Ramos (cell line): ENCODE measurements at regions not wholly inside any gene's neighbourhood (a gene's known extent, or its start where the extent isn't known, plus 50 kb on each side); places are given as distances from the start of the nearest gene placed in this dataset.
"Not testable (repeated sequence)": the region's sequence is repeated elsewhere in the genome, so short reads cannot be mapped to it uniquely, and the experiment has no call there.

ENCODE experiments used
- in situ Hi-C: fragments of 300-500 bp; cut with MboI; formaldehyde crosslinking; loops from one replicate; pipeline ENCODE4 v1.14.3; 2022; ENCODE audit warnings: low sequenced_read_pairs; ENCODE audit not compliant: unreplicated experiment

GRCh38 chr15:81660976-81661375, 287.0 kb upstream of the TMC3 start:
- in situ Hi-C loops: no loop called here

GRCh38 chr15:81653259-81653658, 279.2 kb upstream of the TMC3 start:
- in situ Hi-C loops: no loop called here

DNA sequence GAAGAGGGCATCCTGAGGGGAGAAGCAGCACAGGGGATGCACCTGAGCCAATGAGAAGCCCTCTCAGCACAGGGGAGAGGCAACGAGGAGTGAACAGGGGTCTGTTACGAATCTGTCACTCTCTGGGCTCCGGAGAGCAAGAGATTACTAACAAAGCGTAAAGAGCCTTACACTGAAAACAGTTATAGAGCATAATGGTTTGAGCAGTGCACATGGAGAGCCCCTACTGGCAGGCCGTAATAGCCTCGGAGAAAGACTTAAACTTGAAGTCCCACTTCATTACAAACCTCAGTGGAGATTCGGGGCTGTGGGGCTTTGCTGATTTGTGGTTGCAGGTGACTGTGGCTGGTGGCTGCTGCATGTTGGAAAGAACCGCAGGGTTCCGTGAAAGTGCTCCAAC, 271.5 kb upstream of the TMC3 start:
- in situ Hi-C loops: no loop called here

GRCh38 chr15:81643771-81644170, 269.8 kb upstream of the TMC3 start:
- in situ Hi-C loops: no loop called here

DNA sequence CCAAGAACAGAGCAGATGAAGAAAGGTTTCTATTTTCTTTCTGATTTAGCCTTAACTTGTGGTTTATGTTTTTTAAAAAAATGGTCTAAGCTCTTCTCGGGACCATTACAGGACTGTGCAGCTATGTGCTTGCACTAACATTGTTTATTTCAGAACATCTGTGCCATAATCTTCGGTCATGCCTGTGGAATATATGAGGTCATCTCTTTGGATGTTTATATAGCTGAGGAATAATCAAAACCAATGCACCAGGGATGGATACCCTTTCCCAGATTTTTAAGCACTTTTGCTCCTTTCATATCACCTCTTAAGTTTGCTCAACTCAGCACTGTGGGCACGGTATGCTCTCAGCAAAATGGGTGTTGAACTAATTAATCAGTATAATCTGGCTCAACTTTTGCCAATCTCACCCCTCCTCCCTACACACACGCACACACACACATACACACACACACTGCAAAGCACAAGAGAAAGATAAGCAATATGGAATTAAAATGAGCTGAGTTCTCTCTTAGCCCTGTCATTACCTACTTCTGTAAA, 268.5 kb upstream of the TMC3 start:
- in situ Hi-C loops: no loop called here

DNA sequence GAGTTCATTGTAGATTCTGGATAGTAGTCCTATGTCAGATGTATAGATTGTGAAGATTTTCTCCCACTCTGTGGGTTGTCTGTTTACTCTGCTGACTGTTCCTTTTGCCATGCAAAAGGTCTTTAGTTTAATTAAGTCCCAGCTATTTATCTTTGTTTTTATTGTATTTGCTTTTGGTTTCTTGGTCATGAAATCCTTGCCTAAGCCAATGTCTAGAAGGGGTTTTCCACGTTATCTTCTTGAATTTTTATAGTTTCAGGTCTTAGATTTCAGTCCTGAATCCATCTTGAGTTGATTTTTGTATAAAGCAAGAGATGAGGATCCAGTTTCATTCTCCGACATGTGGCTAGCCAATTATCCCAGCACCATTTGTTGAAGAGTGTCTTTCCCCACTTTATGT, 262.1 kb upstream of the TMC3 start:
- in situ Hi-C loops: not testable (repeated sequence)

- in situ Hi-C loops: no loop called here
Measured at GRCh38 chr15:81633889-81634288, 259.9 kb upstream of the TMC3 start.

GRCh38 chr15:81625896-81626295, 251.9 kb upstream of the TMC3 start:
- in situ Hi-C loops: no loop called here

DNA sequence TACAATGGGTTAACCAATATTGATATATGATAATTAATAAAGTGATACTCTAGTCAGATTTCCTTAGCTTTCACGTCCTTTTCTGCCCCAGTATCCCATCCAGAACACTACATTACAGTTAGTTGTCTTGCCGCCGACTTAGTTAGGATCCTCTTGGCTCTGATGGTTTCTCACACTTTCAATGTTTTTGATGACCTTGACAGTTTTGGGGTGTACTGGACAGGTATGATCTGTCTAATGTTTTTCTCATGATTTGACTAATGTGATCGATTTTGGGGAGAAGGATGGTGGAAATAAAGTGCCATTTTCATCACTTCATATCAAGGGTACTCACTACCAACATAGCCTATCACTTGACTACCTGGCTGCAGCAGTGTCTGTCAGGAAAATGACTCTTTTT, 245.0 kb upstream of the TMC3 start:
- in situ Hi-C loops: no loop called here

GRCh38 chr15:81612631-81613030, 238.6 kb upstream of the TMC3 start:
- in situ Hi-C loops: no loop called here

- in situ Hi-C loops: no loop called here
Measured at GRCh38 chr15:81611679-81612078, 237.7 kb upstream of the TMC3 start.

- in situ Hi-C loops: no loop called here
Measured at GRCh38 chr15:81608309-81608829, 234.4 kb upstream of the TMC3 start.

DNA sequence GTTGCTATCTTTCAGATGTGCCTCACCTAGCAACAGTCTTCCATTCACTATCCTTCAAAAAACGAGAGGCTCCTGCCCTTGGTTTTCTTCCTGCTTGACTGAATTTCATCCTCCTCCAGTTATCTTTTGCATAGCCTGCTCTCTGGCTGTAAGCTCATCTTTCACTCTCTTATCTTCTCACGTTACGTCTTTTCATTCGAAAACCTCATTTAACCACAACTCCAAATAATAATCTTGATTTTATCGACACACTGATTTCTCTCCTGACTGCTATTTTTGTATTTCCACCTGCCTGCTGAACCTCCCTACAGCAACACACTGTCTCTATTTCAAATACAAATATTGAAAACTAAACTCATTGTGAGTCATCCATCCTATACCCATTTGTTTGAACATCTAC, 230.7 kb upstream of the TMC3 start:
- in situ Hi-C loops: no loop called here

DNA sequence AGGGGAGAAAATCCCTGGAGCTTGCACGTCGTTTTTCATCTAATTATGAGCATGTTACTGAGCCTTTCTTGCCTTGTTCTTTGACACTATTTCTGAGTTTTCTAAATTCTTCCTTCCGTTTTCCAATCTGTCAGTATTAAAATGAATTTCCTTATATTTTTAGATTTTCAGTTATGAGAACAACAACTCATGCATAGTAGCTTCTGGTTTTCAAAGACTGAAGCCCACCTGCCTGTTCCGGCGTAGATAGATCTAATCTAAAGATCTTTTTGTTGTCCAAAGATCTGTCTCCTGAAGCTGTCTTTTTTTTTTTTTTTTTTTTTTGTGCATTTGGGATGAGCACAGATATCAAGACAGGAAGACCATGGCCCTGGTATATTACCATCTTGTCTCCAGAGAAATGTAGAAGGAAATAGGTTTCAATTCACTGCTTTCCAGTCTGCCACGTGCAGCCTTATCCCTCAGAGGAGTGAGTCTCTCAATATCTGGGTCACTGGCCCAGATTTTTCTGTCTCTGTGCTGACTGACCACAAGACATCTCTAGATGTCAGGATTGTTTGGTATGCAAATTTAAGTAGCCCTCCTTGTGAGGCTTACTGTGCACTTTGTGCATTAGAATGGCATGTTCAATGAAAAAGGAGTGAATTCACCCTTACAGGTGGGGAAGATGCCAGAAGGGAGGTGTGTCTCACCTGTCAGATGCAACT, 222.3 kb upstream of the TMC3 start:
- in situ Hi-C loops: no loop called here

DNA sequence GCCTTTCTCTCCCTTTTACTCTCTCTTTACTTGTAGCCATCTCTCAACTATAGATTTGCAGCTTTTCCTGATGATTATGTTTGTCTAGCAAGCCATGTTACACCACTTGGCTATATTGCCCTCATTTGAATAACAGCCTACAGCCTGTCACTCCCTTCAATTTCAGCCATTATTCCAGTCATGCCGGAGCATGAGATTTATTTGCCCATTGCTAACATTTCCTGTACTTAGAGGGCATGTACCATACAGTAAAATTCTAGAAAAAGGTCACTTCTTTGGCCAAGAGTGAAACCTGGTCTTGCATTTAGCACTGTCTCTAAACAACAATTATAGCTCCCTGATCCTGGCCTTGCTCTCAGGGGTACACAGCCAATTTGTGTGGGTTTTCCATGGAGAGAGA, 221.7 kb upstream of the TMC3 start:
- in situ Hi-C loops: no loop called here

DNA sequence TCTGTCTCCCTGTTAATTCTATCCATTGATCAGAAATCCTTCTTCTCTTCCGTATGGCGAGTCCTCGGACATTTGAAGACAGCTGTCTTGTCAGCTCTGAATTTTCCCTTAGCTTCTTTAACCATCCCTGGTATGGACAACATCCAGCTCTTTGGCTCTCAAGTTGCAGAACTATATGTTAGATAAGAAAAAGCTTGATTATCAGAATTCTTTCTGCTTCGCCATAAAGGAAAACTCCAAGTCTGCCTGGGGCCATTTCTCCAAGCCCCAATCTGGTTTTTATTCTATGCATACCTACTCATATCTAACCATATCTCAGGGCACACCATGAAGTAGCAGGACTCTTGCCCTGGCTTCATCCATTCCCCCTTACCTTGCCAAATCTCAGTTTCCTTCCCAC, 215.7 kb upstream of the TMC3 start:
- in situ Hi-C loops: no loop called here

DNA sequence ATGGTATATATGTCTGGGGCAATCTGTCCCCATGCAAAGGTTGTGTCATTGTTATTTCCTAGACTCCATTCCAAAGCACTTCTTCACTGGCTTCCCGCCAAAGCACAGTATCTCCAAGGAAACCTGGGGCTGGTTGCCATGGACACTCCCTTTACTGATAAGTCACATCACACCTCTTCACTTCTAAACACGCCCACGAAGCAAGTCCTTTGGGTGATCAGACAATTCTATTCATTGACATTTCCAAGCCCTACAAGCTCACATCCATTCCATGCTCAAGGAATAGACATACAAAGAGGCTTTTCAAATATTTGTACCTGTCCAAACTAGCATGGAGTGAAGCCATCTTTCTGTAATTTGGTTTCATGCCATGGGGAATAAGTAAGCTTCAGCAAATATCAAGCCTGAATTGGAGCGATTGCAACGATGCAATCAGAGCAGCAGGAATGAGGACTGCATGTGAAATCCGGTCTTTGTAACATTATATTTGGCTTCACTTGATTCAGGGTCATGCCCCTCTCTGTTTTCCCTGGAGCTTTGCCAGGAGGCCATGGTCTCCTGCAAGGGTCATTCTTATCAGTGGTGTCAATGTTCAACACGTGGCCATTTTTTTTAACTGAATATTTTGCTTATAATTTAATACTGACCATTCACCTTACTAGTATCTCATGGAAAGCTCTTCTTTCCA, 201.6 kb upstream of the TMC3 start:
- in situ Hi-C loops: no loop called here

DNA sequence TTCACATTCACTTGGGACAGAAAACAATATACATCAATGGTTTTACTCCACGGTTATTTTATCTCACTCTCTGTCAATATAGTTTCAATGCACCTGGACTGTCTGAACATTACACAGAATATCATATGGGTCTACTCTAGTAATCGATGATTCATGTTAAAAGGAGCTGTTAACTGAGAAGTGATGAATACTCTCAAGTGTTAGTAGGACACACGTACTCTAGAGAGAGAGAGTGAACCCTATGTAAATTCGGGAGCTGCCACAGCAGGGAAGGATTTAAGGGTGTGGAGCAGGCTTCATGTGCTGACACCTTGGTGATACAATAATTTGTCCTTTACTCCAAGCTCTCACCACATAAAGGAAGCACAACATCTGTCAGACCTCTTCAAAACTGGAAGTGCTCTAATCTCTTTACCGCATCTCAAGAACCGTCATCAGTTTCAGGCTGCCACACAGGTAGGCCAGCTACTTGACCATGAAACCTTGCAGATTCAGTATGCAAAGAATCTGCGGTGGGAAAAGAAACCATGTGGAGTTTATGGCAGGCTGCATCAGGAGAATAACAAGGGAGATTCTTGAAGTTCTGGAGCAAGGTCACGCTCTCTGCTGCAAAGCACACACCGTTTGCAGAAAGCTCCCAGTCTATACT, 199.2 kb upstream of the TMC3 start:
- in situ Hi-C loops: no loop called here

GRCh38 chr15:81572190-81572589, 198.2 kb upstream of the TMC3 start:
- in situ Hi-C loops: no loop called here

- in situ Hi-C loops: no loop called here
Measured at GRCh38 chr15:81569286-81570080, 195.5 kb upstream of the TMC3 start.
